Stimulated activated CD4-positive, alpha-beta T cell treated with anti-CD3 and anti-CD28 coated beads, TNF-alpha, amount 100 ng/mL, for 4 hours (primary cell): ENCODE measurements at regions not wholly inside any gene's neighbourhood (a gene's known extent, or its start where the extent isn't known, plus 50 kb on each side); places are given as distances from the start of the nearest gene placed in this dataset.
"Not testable (repeated sequence)": the region's sequence is repeated elsewhere in the genome, so short reads cannot be mapped to it uniquely, and the experiment has no call there.

Source experiments
- DNase-seq, 3 experiments: peaks; one replicate each; pipeline ENCODE4 v3.0.0-alpha.2; 2020; ENCODE audit warnings: low read depth in 3 of 3

DNA sequence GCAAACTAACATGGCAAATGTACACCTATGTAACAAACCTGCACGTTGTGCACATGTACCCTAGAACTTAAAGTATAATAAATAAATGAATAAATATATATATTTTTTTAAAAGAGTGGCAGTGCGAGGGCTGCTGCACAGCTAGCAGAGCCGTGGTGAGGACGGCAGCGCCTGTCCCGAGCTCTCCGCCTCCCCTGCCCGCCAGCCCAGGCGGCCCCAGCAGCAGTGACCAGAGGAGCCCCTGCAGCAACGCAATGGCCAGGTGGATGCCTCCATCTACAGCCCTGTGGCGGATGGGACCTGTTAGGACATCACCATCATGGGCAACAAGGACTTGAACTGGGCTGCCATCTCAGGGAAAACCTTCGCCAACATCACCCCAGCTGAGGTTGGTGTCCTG, 351.9 kb downstream of the FAM72C start:
- no peak for DNase-seq

- DNase-seq = no peak
Observed at GRCh38 chr1:143611159-143611558, 360.6 kb downstream of the FAM72C start.

DNA sequence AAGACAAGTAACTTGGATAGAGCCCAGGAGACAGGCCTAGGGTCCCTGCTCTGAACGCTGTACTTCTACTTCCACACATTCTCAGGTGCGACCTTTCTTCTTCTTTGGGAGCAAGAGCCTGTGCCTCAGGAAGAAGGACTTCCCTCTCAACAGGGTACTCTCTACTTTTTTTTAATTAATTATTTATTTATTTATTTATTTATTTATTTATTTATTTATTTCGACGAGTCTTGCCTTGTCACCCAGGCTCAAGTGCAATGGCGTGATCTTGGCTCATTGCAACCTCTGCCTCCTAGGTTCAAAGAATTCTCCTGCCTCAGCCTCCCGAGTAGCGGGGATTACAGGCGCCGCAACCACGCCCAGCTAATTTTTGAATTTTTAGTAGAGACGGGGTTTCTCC, 361.6 kb downstream of the FAM72C start:
- no peak for DNase-seq

- no peak for DNase-seq
Observed at GRCh38 chr1:143604887-143605286, 366.9 kb downstream of the FAM72C start.

DNA sequence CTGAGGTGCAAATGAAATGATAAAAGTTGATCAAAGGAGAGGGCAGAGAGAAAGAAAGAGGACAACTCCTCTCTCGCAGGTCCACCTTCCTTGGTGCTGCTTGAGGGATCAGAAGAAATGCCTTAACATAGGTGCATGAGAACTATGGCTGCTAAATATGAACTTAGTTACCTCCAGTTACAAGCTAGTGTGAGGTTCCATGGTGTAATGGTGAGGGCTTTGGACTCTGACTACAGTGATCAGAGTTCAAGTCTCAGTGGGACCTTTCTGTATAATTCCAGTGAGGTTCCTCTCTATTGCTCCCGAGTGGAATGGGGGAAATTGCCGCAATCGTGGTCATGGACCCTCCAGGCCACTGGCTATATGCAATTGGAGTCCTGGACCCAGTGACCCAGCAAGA, 387.3 kb downstream of the FAM72C start:
- DNase-seq = no peak

- DNase-seq = no peak
Observed at GRCh38 chr1:143574891-143575520, 396.8 kb downstream of the FAM72C start.

- DNase-seq = not testable (repeated sequence)
Observed at GRCh38 chr1:143572661-143573060, 399.1 kb downstream of the FAM72C start.

DNA sequence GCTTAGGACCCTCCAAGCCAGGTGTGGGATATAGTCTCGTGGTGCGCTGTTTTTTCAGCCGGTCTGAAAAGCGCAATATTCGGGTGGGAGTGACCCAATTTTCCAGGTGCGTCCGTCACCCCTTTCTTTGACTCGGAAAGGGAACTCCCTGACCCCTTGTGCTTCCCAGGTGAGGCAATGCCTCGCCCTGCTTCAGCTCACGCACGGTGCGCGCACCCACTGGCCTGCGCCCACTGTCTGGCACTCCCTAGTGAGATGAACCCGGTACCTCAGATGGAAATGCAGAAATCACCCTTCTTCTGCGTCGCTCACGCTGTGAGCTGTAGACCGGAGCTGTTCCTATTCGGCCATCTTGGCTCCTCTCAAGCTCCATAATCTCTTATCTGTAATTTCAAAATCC, 408.0 kb downstream of the FAM72C start:
- DNase-seq = not testable (repeated sequence)

- DNase-seq = no peak
Observed at GRCh38 chr1:143553627-143554026, 418.2 kb downstream of the FAM72C start.

DNA sequence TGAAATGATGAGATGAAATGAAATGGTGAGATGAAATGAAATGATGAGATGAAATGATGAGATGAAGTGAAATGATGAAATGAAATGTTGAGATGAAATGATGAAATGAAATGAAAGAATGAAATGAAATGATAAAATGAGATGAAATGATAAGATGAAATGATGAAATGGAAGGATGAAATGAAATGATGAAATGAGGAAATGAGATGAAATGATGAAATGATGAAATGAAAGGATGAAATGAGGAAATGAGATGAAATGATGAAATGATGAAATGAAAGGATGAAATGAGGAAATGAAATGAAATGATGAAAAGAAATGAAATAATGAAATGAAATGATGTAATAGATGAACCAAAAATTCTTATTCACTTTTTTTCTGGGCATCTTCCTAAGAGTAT, 467.1 kb downstream of the FAM72C start:
- not testable (repeated sequence) for DNase-seq

DNA sequence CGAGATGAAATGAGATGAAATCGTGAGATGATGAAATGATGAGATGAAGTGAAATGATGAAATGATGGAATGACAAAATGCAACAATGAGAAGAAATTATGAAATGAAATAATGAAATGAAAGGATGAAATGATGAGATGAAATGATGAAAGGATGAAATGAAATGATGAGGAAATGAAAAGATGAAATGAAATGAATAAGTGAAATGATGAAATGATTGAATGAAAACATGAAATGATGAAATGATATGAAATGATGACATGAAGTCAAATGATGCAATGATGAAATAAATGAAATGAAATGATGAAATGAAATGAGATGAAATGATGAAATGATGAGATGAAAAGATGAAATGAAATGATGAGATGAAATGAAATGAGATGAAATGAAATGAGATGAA, 467.7 kb downstream of the FAM72C start:
- DNase-seq = not testable (repeated sequence)

- DNase-seq = not testable (repeated sequence)
Observed at GRCh38 chr1:143503048-143503447, 468.7 kb downstream of the FAM72C start.

- not testable (repeated sequence) for DNase-seq
Observed at GRCh38 chr1:143502038-143502437, 469.7 kb downstream of the FAM72C start.

DNA sequence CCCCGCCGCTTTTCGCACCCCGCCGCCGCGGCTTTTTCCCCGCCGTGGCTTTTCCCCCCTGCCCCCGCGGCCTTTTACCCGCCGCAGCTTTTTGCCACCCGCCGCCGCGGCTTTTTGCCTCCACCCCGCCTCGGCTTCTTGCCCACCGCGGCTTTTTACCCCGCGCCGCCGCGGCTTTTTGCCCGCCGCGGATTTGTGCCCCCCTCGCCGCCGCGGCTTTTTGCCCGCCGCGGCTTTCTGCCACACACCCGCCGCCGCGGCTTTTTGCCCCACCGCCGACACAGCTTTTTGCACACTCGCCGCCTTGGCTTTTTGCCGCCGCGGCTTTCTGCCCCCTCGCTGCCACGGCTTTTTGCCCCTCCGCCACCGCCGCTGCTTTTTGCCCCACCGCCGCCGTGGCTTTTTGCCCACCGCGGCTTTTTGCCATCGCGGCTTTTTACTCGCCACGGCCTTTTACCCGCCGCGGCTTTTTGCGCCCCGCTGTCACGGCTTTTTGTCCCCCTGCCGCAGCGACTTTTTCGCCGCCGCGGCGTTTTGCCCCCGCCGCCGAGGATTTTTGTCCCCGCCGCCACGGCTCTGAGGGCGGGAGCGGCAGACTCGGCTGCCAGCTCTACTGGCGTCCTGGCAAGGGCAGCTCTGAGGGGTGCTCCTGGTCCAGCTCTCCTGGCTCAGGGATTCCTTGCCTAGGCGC, 473.6 kb downstream of the FAM72C start:
- DNase-seq = not testable (repeated sequence)

DNA sequence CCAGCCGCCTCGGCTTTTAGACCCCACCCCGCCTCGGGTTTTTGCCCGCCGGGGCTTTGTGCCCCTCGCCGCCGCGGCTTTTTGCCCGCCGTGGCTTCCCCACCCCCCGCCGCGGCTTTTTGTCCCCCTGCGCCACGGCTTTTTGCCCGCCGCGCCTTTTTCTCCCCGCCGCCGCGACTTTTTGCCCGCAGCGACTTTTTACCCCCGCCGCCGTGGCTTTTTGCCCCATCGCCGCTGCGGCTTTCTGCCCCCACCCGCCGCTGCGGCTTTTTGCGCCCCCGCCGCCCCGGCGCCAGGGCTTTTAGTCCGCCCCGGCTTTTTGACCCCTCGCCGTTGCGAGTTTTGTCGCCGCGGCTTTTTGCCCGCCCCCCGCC, 474.4 kb downstream of the FAM72C start:
- no peak for DNase-seq

DNA sequence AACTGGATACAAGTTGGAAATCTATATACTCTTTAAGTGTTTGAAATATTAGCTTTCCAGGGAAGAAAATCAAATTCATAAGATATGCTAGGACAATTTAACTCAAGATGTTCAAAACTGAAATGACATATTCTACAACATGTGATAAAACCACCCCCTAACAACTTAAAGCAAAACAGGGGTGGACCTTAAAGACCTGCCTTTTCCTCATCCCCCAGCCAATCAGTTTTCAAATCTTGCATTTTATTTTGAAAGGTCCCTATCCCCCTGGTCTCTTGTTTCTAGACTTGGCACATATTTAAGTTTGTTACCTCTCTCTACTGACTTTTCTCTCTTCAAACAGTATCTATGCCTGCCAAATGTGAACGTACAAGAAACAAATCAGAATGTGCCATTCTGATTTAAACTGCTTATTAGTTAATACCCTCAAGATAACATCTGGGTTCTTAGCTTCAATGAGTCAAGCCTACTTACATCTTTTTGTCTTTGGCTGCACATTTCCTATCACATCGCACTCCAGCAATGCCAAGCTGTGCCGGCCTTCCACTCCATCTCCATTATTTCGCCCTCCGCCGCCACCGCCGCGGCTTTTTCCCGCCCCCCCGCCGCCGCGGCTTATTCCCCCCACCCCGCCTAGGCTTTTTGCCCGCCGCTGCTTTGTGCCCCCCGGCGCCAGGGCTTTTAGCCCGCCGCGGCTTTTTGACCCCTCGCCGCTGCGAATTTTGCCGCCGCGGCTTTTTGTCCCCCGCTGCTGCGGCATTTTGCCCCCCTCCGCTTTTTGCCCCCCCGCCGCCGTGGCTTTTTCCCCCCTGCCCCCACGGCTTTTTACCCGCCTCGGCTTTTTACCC, 475.0 kb downstream of the FAM72C start:
- DNase-seq = not testable (repeated sequence)
